Fibroblast of skin of scalp (primary cell): ENCODE measurements at regions not wholly inside any gene's neighbourhood (a gene's known extent, or its start where the extent isn't known, plus 50 kb on each side); places are given as distances from the start of the nearest gene placed in this dataset.
"Not testable (repeated sequence)": the region's sequence is repeated elsewhere in the genome, so short reads cannot be mapped to it uniquely, and the experiment has no call there.

ENCODE experiments used
- DNase-seq: peaks from one replicate; pipeline ENCODE4 v3.0.0-alpha.2; 2013

- DNase-seq: no peak
These were observed 148.9 kb upstream of the PFKP start for GRCh38 chr10:2918489-2918888.

- no peak for DNase-seq
These were observed 149.4 kb upstream of the PFKP start for GRCh38 chr10:2917926-2918325.

GRCh38 chr10:2915412-2915811 is 151.9 kb upstream of the PFKP start:
- no peak for DNase-seq

- no peak for DNase-seq
These were observed 152.6 kb upstream of the PFKP start for GRCh38 chr10:2914741-2915140.

- no peak for DNase-seq
These were observed 153.9 kb upstream of the PFKP start for GRCh38 chr10:2913474-2913873.

GRCh38 chr10:2910656-2911055 is 156.7 kb upstream of the PFKP start:
- no peak for DNase-seq

- no peak for DNase-seq
These were observed 157.4 kb upstream of the PFKP start for GRCh38 chr10:2909921-2910320.

GRCh38 chr10:2908851-2909630 is 158.3 kb upstream of the PFKP start:
- no peak for DNase-seq

GRCh38 chr10:2906974-2907373 is 160.4 kb upstream of the PFKP start:
- DNase-seq: no peak

GRCh38 chr10:2905851-2906250 is 161.5 kb upstream of the PFKP start:
- no peak for DNase-seq

GRCh38 chr10:2900530-2900929 is 166.8 kb upstream of the PFKP start:
- DNase-seq: no peak

- DNase-seq: no peak
These were observed 167.9 kb upstream of the PFKP start for GRCh38 chr10:2899246-2899951.

GRCh38 chr10:2898509-2898860 is 168.9 kb upstream of the PFKP start:
- no peak for DNase-seq

- no peak for DNase-seq
These were observed 169.5 kb upstream of the PFKP start for GRCh38 chr10:2897619-2898508.

- not testable (repeated sequence) for DNase-seq
These were observed 171.0 kb upstream of the PFKP start for GRCh38 chr10:2896334-2896733.

- no peak for DNase-seq
These were observed 171.7 kb upstream of the PFKP start for GRCh38 chr10:2895594-2896196.

- no peak for DNase-seq
These were observed 173.4 kb upstream of the PFKP start for GRCh38 chr10:2893991-2894390.

GRCh38 chr10:2893158-2893845 is 174.0 kb upstream of the PFKP start:
- DNase-seq: no peak

- no peak for DNase-seq
These were observed 175.6 kb upstream of the PFKP start for GRCh38 chr10:2891770-2892124.

- no peak for DNase-seq
These were observed 176.1 kb upstream of the PFKP start for GRCh38 chr10:2891073-2891769.

GRCh38 chr10:2890093-2890492 is 177.3 kb upstream of the PFKP start:
- DNase-seq: no peak
